ENCODE measurements at regions not wholly inside any gene's neighbourhood (a gene's known extent, or its start where the extent isn't known, plus 50 kb on each side); places are given as distances from the start of the nearest gene placed in this dataset.
"Not testable (repeated sequence)": the region's sequence is repeated elsewhere in the genome, so short reads cannot be mapped to it uniquely, and the experiment has no call there.

DNA sequence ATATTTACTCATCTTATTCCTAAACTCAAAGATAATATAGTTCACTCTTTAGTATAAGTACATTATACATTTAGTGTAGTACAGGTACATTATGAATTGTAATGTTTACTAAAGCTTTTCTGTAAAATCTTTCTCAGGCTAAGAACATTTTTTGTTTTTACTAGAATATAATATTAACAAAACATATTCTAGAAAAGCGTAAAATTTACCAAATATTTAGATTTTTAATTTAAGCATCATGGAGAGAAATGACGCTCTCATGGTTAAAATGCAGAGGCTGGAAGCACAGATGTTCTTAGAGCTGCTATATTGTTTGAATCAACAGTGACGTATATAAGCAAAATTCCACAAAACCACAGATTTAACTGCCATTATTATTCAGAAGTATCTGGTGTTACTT lies 54.7 kb upstream of the NBPF15 start:
- DNase-seq (ENCODE audit: low read depth, low spot score); H2AFZ ChIP-seq (ENCODE audit: control insufficient read depth, low read depth, low read length); H3K27ac ChIP-seq (ENCODE audit: control insufficient read depth, insufficient read depth); H3K9me3 ChIP-seq (replicated peaks; ENCODE audit: control insufficient read depth, insufficient read depth, low read length); POLR2A ChIA-PET; ATAC-seq; H3K4me3 ChIP-seq; in situ Hi-C loops (cut with MboI); SMC1A ChIA-PET (ENCODE audit: uncharacterized antibody, unreplicated experiment); H3K79me2 ChIP-seq (ENCODE audit: control insufficient read depth, insufficient read depth, low read length); H3K36me3 ChIP-seq (ENCODE audit: control insufficient read depth in 2 of 2, insufficient read depth in 2 of 2, low read length in 1 of 2); H3K4me1 ChIP-seq (ENCODE audit: control insufficient read depth, insufficient read depth, low read length); intact Hi-C loops (cut with micrococcal nuclease; ENCODE audit: unreplicated experiment); H4K20me1 ChIP-seq (ENCODE audit: control insufficient read depth, insufficient read depth); CTCF ChIA-PET; BruUV-seq (replicated peaks); RAD21 ChIA-PET (ENCODE audit: unreplicated experiment); FAIRE-seq; H3K9ac ChIP-seq (ENCODE audit: control insufficient read depth, insufficient read depth, low read length); H3K27me3 ChIP-seq (replicated peaks in 1 of 2; ENCODE audit: control insufficient read depth in 2 of 2, insufficient read depth in 2 of 2, low read length in 1 of 2); H3K4me2 ChIP-seq (ENCODE audit: control insufficient read depth, insufficient read depth): not testable (repeated sequence)
- WGBS (ENCODE audit: insufficient coverage, insufficient replicate concordance, low lambda C conversion rate, missing lambda C conversion rate) = 60% methylated on average over 3 of the region's 3 CpGs

DNA sequence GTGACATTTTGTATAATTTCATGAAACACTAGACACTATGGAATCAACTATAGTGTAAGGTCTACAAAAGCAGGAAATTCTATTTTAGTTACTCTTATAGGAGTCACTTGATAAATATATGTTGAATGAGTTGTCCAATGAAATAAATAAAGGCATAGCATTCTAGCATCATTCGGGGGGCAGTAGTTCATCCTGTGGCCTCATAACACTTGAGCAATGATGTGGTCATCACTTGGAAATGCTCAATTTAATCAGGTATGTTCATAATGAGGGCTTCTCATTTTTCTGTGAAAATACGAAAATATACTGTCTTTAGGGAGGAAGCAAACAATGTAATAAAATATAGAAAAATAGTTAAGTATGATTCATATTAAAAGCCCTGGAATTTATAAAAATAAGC lies 55.4 kb upstream of the NBPF15 start:
- H3K27ac ChIP-seq (ENCODE audit: control insufficient read depth, insufficient read depth); H4K20me1 ChIP-seq (ENCODE audit: control insufficient read depth, insufficient read depth); H3K9me3 ChIP-seq (replicated peaks; ENCODE audit: control insufficient read depth, insufficient read depth, low read length); in situ Hi-C loops (cut with MboI); ATAC-seq; H3K4me2 ChIP-seq (ENCODE audit: control insufficient read depth, insufficient read depth); H3K4me1 ChIP-seq (ENCODE audit: control insufficient read depth, insufficient read depth, low read length); BruUV-seq (replicated peaks); intact Hi-C loops (cut with micrococcal nuclease; ENCODE audit: unreplicated experiment); H3K36me3 ChIP-seq (ENCODE audit: control insufficient read depth in 2 of 2, insufficient read depth in 2 of 2, low read length in 1 of 2); H3K27me3 ChIP-seq (replicated peaks in 1 of 2; ENCODE audit: control insufficient read depth in 2 of 2, insufficient read depth in 2 of 2, low read length in 1 of 2); H2AFZ ChIP-seq (ENCODE audit: control insufficient read depth, low read depth, low read length); CTCF ChIA-PET; H3K79me2 ChIP-seq (ENCODE audit: control insufficient read depth, insufficient read depth, low read length); H3K4me3 ChIP-seq; FAIRE-seq; DNase-seq (ENCODE audit: low read depth, low spot score); POLR2A ChIA-PET; SMC1A ChIA-PET (ENCODE audit: uncharacterized antibody, unreplicated experiment); RAD21 ChIA-PET (ENCODE audit: unreplicated experiment); H3K9ac ChIP-seq (ENCODE audit: control insufficient read depth, insufficient read depth, low read length): not testable (repeated sequence)
- 19% methylated on average over 2 of the region's 2 CpGs for WGBS (ENCODE audit: insufficient coverage, insufficient replicate concordance, low lambda C conversion rate, missing lambda C conversion rate)

DNA sequence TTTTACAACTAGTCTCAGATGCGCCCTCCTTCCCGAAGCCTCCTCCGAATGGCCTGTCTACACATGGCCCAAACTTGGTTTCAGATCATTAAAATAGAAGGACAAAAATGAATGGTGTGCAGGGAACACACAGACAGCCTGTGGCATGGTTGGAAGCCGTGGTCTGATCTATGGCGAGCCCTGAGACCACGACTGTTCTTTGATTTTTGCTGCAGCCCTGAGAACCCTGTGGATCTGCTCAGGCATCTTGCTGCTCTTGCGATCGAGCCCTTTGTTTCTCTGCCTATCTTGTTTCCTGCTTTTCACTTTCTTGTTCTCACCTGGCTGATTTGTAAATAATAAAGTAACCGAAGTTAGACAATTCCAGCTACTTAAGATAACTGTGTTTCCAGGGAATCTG lies 57.0 kb upstream of the NBPF15 start:
- in situ Hi-C loops (cut with MboI); FAIRE-seq; H3K4me2 ChIP-seq (ENCODE audit: control insufficient read depth, insufficient read depth); DNase-seq (ENCODE audit: low read depth, low spot score); ATAC-seq; H3K27me3 ChIP-seq (replicated peaks in 1 of 2; ENCODE audit: control insufficient read depth in 2 of 2, insufficient read depth in 2 of 2, low read length in 1 of 2); H3K4me1 ChIP-seq (ENCODE audit: control insufficient read depth, insufficient read depth, low read length); SMC1A ChIA-PET (ENCODE audit: uncharacterized antibody, unreplicated experiment); H3K9ac ChIP-seq (ENCODE audit: control insufficient read depth, insufficient read depth, low read length); H3K4me3 ChIP-seq; H3K9me3 ChIP-seq (replicated peaks; ENCODE audit: control insufficient read depth, insufficient read depth, low read length); H2AFZ ChIP-seq (ENCODE audit: control insufficient read depth, low read depth, low read length); BruUV-seq (replicated peaks); H4K20me1 ChIP-seq (ENCODE audit: control insufficient read depth, insufficient read depth); H3K27ac ChIP-seq (ENCODE audit: control insufficient read depth, insufficient read depth); RAD21 ChIA-PET (ENCODE audit: unreplicated experiment); POLR2A ChIA-PET; H3K36me3 ChIP-seq (ENCODE audit: control insufficient read depth in 2 of 2, insufficient read depth in 2 of 2, low read length in 1 of 2); intact Hi-C loops (cut with micrococcal nuclease; ENCODE audit: unreplicated experiment); H3K79me2 ChIP-seq (ENCODE audit: control insufficient read depth, insufficient read depth, low read length); CTCF ChIA-PET: not testable (repeated sequence)
- WGBS (ENCODE audit: insufficient coverage, insufficient replicate concordance, low lambda C conversion rate, missing lambda C conversion rate) = 39% methylated on average over 5 of the region's 9 CpGs

DNA sequence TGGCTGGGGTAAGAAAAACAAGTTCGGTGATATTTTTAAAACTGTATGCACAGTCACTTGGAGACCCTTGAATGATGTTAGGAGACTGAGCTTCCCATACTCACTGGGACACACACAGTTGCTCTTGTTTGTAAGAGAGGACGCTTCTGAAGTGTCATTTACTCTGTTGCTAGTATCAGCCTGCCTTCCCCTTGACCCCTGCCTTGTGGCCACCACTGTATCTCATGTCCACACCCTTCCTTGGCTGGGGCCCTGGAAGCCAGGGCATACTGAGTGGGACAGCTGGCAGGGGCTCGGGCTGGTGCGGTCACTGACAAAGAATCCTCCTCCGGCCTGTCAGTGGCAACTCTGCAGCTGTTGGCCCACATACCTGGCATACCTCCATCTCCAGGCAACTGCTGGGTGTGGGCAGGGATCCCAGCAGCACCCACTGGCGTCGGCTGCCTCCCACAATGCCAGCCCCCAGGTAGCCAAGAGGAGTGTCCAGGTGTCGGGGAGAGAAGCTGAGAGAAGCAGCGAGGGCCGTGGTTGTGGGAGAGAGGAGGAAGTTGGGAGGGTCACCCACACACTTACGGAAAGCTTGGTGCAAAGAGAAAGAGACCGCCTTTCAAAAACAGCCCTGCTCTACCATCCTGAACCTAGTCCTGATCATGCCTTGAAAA lies 58.2 kb upstream of the NBPF15 start:
- H3K27ac ChIP-seq (ENCODE audit: control insufficient read depth, insufficient read depth); H3K27me3 ChIP-seq (replicated peaks in 1 of 2; ENCODE audit: control insufficient read depth in 2 of 2, insufficient read depth in 2 of 2, low read length in 1 of 2); H4K20me1 ChIP-seq (ENCODE audit: control insufficient read depth, insufficient read depth); H2AFZ ChIP-seq (ENCODE audit: control insufficient read depth, low read depth, low read length); RAD21 ChIA-PET (ENCODE audit: unreplicated experiment); SMC1A ChIA-PET (ENCODE audit: uncharacterized antibody, unreplicated experiment); FAIRE-seq; DNase-seq (ENCODE audit: low read depth, low spot score); intact Hi-C loops (cut with micrococcal nuclease; ENCODE audit: unreplicated experiment); H3K4me2 ChIP-seq (ENCODE audit: control insufficient read depth, insufficient read depth); H3K4me3 ChIP-seq; H3K4me1 ChIP-seq (ENCODE audit: control insufficient read depth, insufficient read depth, low read length); H3K9me3 ChIP-seq (replicated peaks; ENCODE audit: control insufficient read depth, insufficient read depth, low read length); H3K9ac ChIP-seq (ENCODE audit: control insufficient read depth, insufficient read depth, low read length); CTCF ChIA-PET; BruUV-seq (replicated peaks); in situ Hi-C loops (cut with MboI); H3K36me3 ChIP-seq (ENCODE audit: control insufficient read depth in 2 of 2, insufficient read depth in 2 of 2, low read length in 1 of 2); POLR2A ChIA-PET; ATAC-seq; H3K79me2 ChIP-seq (ENCODE audit: control insufficient read depth, insufficient read depth, low read length): not testable (repeated sequence)
- 31% methylated on average over 7 of the region's 12 CpGs for WGBS (ENCODE audit: insufficient coverage, insufficient replicate concordance, low lambda C conversion rate, missing lambda C conversion rate)

All from GM12878 (cell line).